ENCODE measurements at regions not wholly inside any gene's neighbourhood (a gene's known extent, or its start where the extent isn't known, plus 50 kb on each side); places are given as distances from the start of the nearest gene placed in this dataset.

- BruUV-seq (replicated peaks): no TSS peak
- TF ChIP-seq KAT2A (conservative IDR thresholded peaks at IDR 0.05; ENCODE audit: control insufficient read depth, low read depth, low read length): no peak
- no peak for TF ChIP-seq POLR2AphosphoS5 (IDR thresholded peaks at IDR 0.05; ENCODE audit: low read length)
- no peak for TF ChIP-seq RELA (IDR thresholded peaks at IDR 0.05; ENCODE audit: borderline replicate concordance, partially characterized antibody)
- TF ChIP-seq TBL1XR1 (IDR thresholded peaks at IDR 0.05; ENCODE audit: low read depth, low read length): no peak
Observed at GRCh38 chr10:57798830-57799229, 468.9 kb downstream of the IPMK start.

GRCh38 chr10:57791546-57791945 lies 476.1 kb downstream of the IPMK start:
- ATAC-seq: no peak
- no peak for FAIRE-seq
- RAD21 ChIA-PET (ENCODE audit: unreplicated experiment): no interaction called here
- intact Hi-C loops (cut with micrococcal nuclease; ENCODE audit: unreplicated experiment): no loop called here
- DNase-seq (ENCODE audit: low read depth, low spot score): no peak
- in situ Hi-C loops (cut with MboI): no loop called here
- CTCF ChIA-PET: no interaction called here
- no peaks in the 10 kb centered on the region for H3K36me3 ChIP-seq (ENCODE audit: control insufficient read depth in 2 of 2, insufficient read depth in 2 of 2, low read length in 1 of 2)
- no peak overlapping the region for H3K4me2 ChIP-seq (ENCODE audit: control insufficient read depth, insufficient read depth)
- no peak overlapping the region for H3K9ac ChIP-seq (ENCODE audit: control insufficient read depth, insufficient read depth, low read length)
- H3K27me3 ChIP-seq (replicated peaks in 1 of 2; ENCODE audit: control insufficient read depth in 2 of 2, insufficient read depth in 2 of 2, low read length in 1 of 2): no peaks in the 10 kb centered on the region
- SMC1A ChIA-PET (ENCODE audit: uncharacterized antibody, unreplicated experiment): interaction anchor here (1.0 kb wide), 1 partner anchor 9 kb away, joined by 3 read pairs; no protein-coding TSS in a partner anchor
- no peaks in the 10 kb centered on the region for H3K9me3 ChIP-seq (replicated peaks; ENCODE audit: control insufficient read depth, insufficient read depth, low read length)
- no peaks in the 10 kb centered on the region for H4K20me1 ChIP-seq (ENCODE audit: control insufficient read depth, insufficient read depth)
- BruUV-seq (replicated peaks): no TSS peak
- no peaks in the 10 kb centered on the region for H3K79me2 ChIP-seq (ENCODE audit: control insufficient read depth, insufficient read depth, low read length)
- 0% methylated on average over 1 of the region's 1 CpG for WGBS (ENCODE audit: insufficient coverage, insufficient replicate concordance, low lambda C conversion rate, missing lambda C conversion rate)
- H2AFZ ChIP-seq (ENCODE audit: control insufficient read depth, low read depth, low read length): no peak overlapping the region
- POLR2A ChIA-PET: no interaction called here
- H3K27ac ChIP-seq (ENCODE audit: control insufficient read depth, insufficient read depth): no peak overlapping the region
- no peak overlapping the region for H3K4me3 ChIP-seq
- H3K4me1 ChIP-seq (ENCODE audit: control insufficient read depth, insufficient read depth, low read length): no peaks in the 10 kb centered on the region
- TF ChIP-seq POLR2A (IDR thresholded peaks at IDR 0.05; ENCODE audit: low read depth, low read length) (no peak), EGR1 (IDR thresholded peaks at IDR 0.05; ENCODE audit: borderline replicate concordance in 1 of 2, low read depth in 2 of 2, low read length in 2 of 2) (no peak), REST (IDR thresholded peaks at IDR 0.05; ENCODE audit: low read depth, low read length) (no peak), CREM (IDR thresholded peaks at IDR 0.05; ENCODE audit: low read depth) (no peak), RAD21 (IDR thresholded peaks at IDR 0.05; ENCODE audit: insufficient read depth, low read depth, low read length) (no peak), SMAD1 (IDR thresholded peaks at IDR 0.05; ENCODE audit: low read depth, partially characterized antibody) (no peak), SIX5 (IDR thresholded peaks at IDR 0.05; ENCODE audit: low read depth, low read length, severe bottlenecking) (no peak)

More at GRCh38 chr10:57798830-57799229, 468.9 kb downstream of the IPMK start:
- POLR2A ChIA-PET: no interaction called here
- FAIRE-seq: no peak
- CTCF ChIA-PET: no interaction called here
- Histone ChIP-seq H4K20me1 (ENCODE audit: control insufficient read depth, insufficient read depth) (no peaks in the 10 kb centered on the region), H3K4me1 (ENCODE audit: control insufficient read depth, insufficient read depth, low read length) (no peaks in the 10 kb centered on the region), H3K36me3 (ENCODE audit: control insufficient read depth in 2 of 2, insufficient read depth in 2 of 2, low read length in 1 of 2) (no peaks in the 10 kb centered on the region), H3K9ac (ENCODE audit: control insufficient read depth, insufficient read depth, low read length) (no peak overlapping the region), H3K9me3 (replicated peaks; ENCODE audit: control insufficient read depth, insufficient read depth, low read length) (no peaks in the 10 kb centered on the region), H3K27ac (ENCODE audit: control insufficient read depth, insufficient read depth) (no peak overlapping the region), H2AFZ (ENCODE audit: control insufficient read depth, low read depth, low read length) (no peak overlapping the region), H3K79me2 (ENCODE audit: control insufficient read depth, insufficient read depth, low read length) (no peaks in the 10 kb centered on the region), H3K27me3 (replicated peaks in 1 of 2; ENCODE audit: control insufficient read depth in 2 of 2, insufficient read depth in 2 of 2, low read length in 1 of 2) (no peaks in the 10 kb centered on the region), H3K4me3 (no peak overlapping the region), H3K4me2 (ENCODE audit: control insufficient read depth, insufficient read depth) (no peak overlapping the region)
- WGBS (ENCODE audit: insufficient coverage, insufficient replicate concordance, low lambda C conversion rate, missing lambda C conversion rate): 0% methylated on average over 3 of the region's 3 CpGs
- intact Hi-C loops (cut with micrococcal nuclease; ENCODE audit: unreplicated experiment) (no loop called here), in situ Hi-C loops (cut with MboI) (no loop called here)
- no peak for DNase-seq (ENCODE audit: low read depth, low spot score)
- RAD21 ChIA-PET (ENCODE audit: unreplicated experiment): no interaction called here
- SMC1A ChIA-PET (ENCODE audit: uncharacterized antibody, unreplicated experiment): no interaction called here
- no peak for ATAC-seq

Data from GM12878 (cell line).